ENCODE measurements at regions not wholly inside any gene's neighbourhood (a gene's known extent, or its start where the extent isn't known, plus 50 kb on each side); places are given as distances from the start of the nearest gene placed in this dataset.

GRCh38 chr3:188037965-188038581 is 115.9 kb upstream of the LPP start:
- no peak for TF ChIP-seq CTCF (IDR thresholded peaks at IDR 0.05 in 8 of 11, conservative IDR thresholded peaks at IDR 0.05 in 3 of 11)
- no peak for TF ChIP-seq POLR2AphosphoS5 (IDR thresholded peaks at IDR 0.05)

Measured in spleen (tissue), 7 donors.